OCI-LY1 (cell line): ENCODE measurements at regions not wholly inside any gene's neighbourhood (a gene's known extent, or its start where the extent isn't known, plus 50 kb on each side); places are given as distances from the start of the nearest gene placed in this dataset.
"Not testable (repeated sequence)": the region's sequence is repeated elsewhere in the genome, so short reads cannot be mapped to it uniquely, and the experiment has no call there.

ENCODE experiments used
- H2AFZ ChIP-seq: fragments of 200-600 bp; sonication (generic), shearing (Covaris generic); 2 replicates; pipeline ENCODE4 v1.6.0; 2014; ENCODE audit warnings: antibody characterized with exemption, mild to moderate bottlenecking, low read length
- H3F3A ChIP-seq: fragments of 200-600 bp; sonication (generic), shearing (Covaris generic); 2 replicates; pipeline ENCODE4 v1.6.0; 2014; ENCODE audit warnings: mild to moderate bottlenecking, antibody characterized with exemption, low read length, moderate library complexity; ENCODE audit not compliant: insufficient read depth
- H3K27ac ChIP-seq: fragments of 200-600 bp; sonication (generic); 2 replicates; pipeline ENCODE4 v1.5.1; 2014; ENCODE audit warnings: low read length, mixed run types, mild to moderate bottlenecking, low read depth; ENCODE audit not compliant: poor library complexity, severe bottlenecking
- H3K27me3 ChIP-seq: fragments of 200-600 bp; sonication (generic); 2 replicates; pipeline ENCODE4 v1.6.0; 2014; ENCODE audit warnings: antibody characterized with exemption, mild to moderate bottlenecking, low read length, moderate library complexity; ENCODE audit not compliant: insufficient read depth
- H3K36me3 ChIP-seq: fragments of 200-600 bp; sonication (generic); 2 replicates; pipeline ENCODE4 v1.6.1; 2014; ENCODE audit warnings: mild to moderate bottlenecking, antibody characterized with exemption, low read length, moderate library complexity, mixed read lengths; ENCODE audit not compliant: insufficient read depth
- H3K4me1 ChIP-seq: fragments of 200-600 bp; sonication (generic); 2 replicates; pipeline ENCODE4 v1.5.1; 2014; ENCODE audit warnings: mild to moderate bottlenecking, low read length, moderate library complexity; ENCODE audit not compliant: insufficient read depth, severe bottlenecking
- H3K4me2 ChIP-seq: fragments of 200-600 bp; sonication (generic), shearing (Covaris generic); 2 replicates; pipeline ENCODE4 v1.6.1; 2014; ENCODE audit warnings: low read length
- H3K4me3 ChIP-seq: fragments of 200-600 bp; sonication (generic); 2 replicates; pipeline ENCODE4 v1.5.1; 2014; ENCODE audit warnings: low read length, low read depth, mild to moderate bottlenecking, mixed read lengths; ENCODE audit not compliant: poor library complexity, severe bottlenecking
- H3K79me2 ChIP-seq: fragments of 200-600 bp; shearing (Covaris generic); 2 replicates; pipeline ENCODE4 v1.6.1; 2016; ENCODE audit warnings: mixed run types, low read length, mixed read lengths; ENCODE audit not compliant: insufficient read depth
- H3K9ac ChIP-seq: fragments of 200-600 bp; sonication (generic), shearing (Covaris generic); 2 replicates; pipeline ENCODE4 v1.6.1; 2014; ENCODE audit warnings: mild to moderate bottlenecking, low read length, mixed read lengths
- H3K9me2 ChIP-seq: fragments of 200-600 bp; sonication (generic), shearing (Covaris generic); 2 replicates; pipeline ENCODE4 v1.6.1; 2014; ENCODE audit warnings: low read depth, mild to moderate bottlenecking, low read length, mixed read lengths
- H3K9me3 ChIP-seq: fragments of 200-600 bp; shearing (Covaris generic); 2 replicates; pipeline ENCODE4 v1.6.1; 2014; ENCODE audit warnings: low read length, mixed read lengths
- H4K20me1 ChIP-seq: fragments of 200-600 bp; sonication (generic), shearing (Covaris generic); 2 replicates; pipeline ENCODE4 v1.6.0; 2016; ENCODE audit warnings: mild to moderate bottlenecking, low read length; ENCODE audit not compliant: insufficient read depth
- CTCF ChIP-seq: fragments of 200-600 bp; sonication (generic), shearing (Covaris generic); IDR thresholded peaks from 2 replicates; pipeline ENCODE4 v1.5.1; 2017; ENCODE audit warnings: mild to moderate bottlenecking, antibody characterized with exemption, low read length, moderate library complexity, mixed read lengths
- EZH2 ChIP-seq: fragments of 200-600 bp; sonication (generic), shearing (Covaris generic); IDR thresholded peaks from 2 replicates; pipeline ENCODE4 v1.8.0; 2017; ENCODE audit warnings: borderline replicate concordance, mixed run types, mild to moderate bottlenecking, antibody characterized with exemption, low read length, moderate library complexity, mixed read lengths

DNA sequence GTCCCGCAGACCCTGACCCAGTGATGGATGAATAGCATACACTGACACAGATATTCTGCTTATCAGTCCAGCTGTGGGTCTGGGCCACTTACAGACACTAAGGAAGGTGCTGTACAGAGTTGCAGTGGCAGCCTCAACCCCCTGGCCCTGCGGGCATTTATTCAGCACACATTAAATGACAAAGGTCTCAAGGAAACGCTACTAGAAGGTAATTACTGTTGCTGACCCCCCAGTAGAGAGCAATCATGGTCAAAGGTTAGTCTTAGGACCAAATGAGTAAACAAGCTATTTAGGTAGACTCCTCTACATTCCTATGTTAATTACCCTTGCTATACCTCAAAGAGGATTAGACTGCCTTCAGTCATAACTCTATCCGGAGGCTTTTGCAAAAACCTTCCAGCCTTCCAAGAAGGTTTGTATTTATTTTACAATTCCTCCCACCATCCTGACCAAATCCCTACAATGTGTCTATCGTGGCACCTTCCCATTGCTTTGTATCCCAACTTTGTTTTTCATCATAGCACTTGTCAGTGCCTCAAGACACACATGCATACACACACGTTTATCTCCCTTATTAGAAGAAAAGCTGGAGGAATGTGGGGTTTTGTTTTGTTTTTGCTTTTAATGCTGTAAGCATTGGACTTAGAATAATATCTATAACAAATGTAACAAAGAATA, 227.9 kb downstream of the PYDC2 start:
- Histone ChIP-seq H3K4me3 (no peak overlapping the region), H3K36me3 (no peaks in the 10 kb centered on the region), H3K9me3 (no peaks in the 10 kb centered on the region), H3K4me1 (no peaks in the 10 kb centered on the region), H3K4me2 (no peak overlapping the region), H3K27me3 (no peaks in the 10 kb centered on the region), H3K9me2 (no peaks in the 10 kb centered on the region), H3K9ac (no peak overlapping the region), H2AFZ (no peak overlapping the region), H3F3A (no peaks in the 10 kb centered on the region), H4K20me1 (no peaks in the 10 kb centered on the region), H3K27ac (no peak overlapping the region), H3K79me2 (no peaks in the 10 kb centered on the region)
- TF ChIP-seq EZH2 (no peak), CTCF (no peak)

DNA sequence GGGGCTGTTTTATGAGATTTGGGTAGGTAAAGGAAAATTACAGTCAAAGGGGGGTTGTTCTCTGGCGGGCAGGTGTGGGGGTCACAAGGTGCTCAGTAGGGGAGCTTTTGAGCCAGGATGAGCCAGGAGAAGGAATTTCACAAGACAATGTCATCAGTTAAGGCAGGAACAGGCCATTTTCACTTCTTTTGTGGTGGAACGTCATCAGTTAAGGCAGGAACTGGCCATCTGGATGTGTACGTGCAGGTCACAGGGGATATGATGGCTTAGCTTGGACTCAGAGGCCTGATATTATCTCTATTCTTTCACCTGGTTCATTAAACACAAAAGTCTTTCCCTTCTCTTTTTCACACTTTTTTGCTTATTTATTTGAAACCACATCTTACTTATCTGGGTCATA, 230.2 kb downstream of the PYDC2 start:
- not testable (repeated sequence) for H3K27ac ChIP-seq, H3F3A ChIP-seq, H3K27me3 ChIP-seq, H3K9me3 ChIP-seq, H3K36me3 ChIP-seq, H3K9ac ChIP-seq, H3K79me2 ChIP-seq, H4K20me1 ChIP-seq, H3K4me2 ChIP-seq, H3K9me2 ChIP-seq, H3K4me3 ChIP-seq, H3K4me1 ChIP-seq, H2AFZ ChIP-seq

GRCh38 chr3:191695131-191695814, 234.3 kb downstream of the PYDC2 start:
- Histone ChIP-seq H3K27me3 (no peaks in the 10 kb centered on the region), H3K4me3 (no peak overlapping the region), H3K4me1 (no peaks in the 10 kb centered on the region), H3K27ac (no peak overlapping the region), H3K36me3 (no peaks in the 10 kb centered on the region), H3K4me2 (no peak overlapping the region), H4K20me1 (no peaks in the 10 kb centered on the region), H2AFZ (no peak overlapping the region), H3K9me2 (no peaks in the 10 kb centered on the region), H3K9ac (no peak overlapping the region), H3F3A (no peaks in the 10 kb centered on the region), H3K79me2 (no peaks in the 10 kb centered on the region), H3K9me3 (no peaks in the 10 kb centered on the region)
- TF ChIP-seq EZH2, result no peak
- no peak for TF ChIP-seq CTCF

DNA sequence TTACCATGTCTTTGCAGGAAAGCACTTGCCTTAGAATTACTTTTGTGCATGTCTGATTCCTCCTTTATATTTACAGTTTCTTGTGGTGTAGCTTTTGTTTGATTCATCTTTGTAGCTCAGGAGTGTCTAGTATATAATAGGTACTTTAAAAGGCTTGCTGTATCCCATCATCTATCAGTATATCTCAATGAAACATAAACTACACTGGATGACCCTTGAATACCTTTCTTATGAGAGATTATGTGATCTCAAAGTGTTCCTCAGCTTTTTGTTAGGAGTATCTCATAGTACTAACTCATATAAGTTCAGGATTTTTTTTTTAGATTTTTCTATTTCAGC, 234.8 kb downstream of the PYDC2 start:
- Histone ChIP-seq H3K27me3 (no peaks in the 10 kb centered on the region), H4K20me1 (no peaks in the 10 kb centered on the region), H3K9ac (no peak overlapping the region), H2AFZ (no peak overlapping the region), H3F3A (no peaks in the 10 kb centered on the region), H3K4me1 (no peaks in the 10 kb centered on the region), H3K27ac (no peak overlapping the region), H3K9me2 (no peaks in the 10 kb centered on the region), H3K79me2 (no peaks in the 10 kb centered on the region), H3K4me2 (no peak overlapping the region), H3K36me3 (no peaks in the 10 kb centered on the region), H3K4me3 (no peak overlapping the region), H3K9me3 (no peaks in the 10 kb centered on the region)
- TF ChIP-seq CTCF (no peak), EZH2 (no peak)
